ENCODE measurements at regions not wholly inside any gene's neighbourhood (a gene's known extent, or its start where the extent isn't known, plus 50 kb on each side); places are given as distances from the start of the nearest gene placed in this dataset.

DNA sequence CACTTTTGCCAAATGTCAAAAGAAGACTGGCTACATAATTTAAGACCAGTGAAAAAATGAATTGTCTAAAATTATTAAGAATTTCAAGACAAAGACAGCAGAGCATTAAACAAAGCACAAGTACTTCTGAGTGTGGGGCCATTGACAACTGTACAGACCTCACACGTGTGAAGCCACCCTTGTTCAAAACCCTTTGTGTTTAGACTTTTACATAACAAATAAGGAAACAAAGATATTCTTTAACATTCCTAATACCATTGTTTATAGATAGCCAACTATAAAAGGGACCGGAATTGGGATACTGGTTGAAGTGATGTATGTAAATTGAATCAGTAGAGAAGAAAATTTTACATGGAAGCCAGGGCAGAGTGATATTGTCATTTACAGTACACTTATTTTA lies 624.2 kb downstream of the PCDH18 start:
- H3K27ac Mint-ChIP-seq, result no peak overlapping the region
- WGBS (ENCODE audit: insufficient coverage), result no CpG with 5 or more reads among the region's 2 CpGs
- CTCF ChIA-PET, result no interaction called here

DNA sequence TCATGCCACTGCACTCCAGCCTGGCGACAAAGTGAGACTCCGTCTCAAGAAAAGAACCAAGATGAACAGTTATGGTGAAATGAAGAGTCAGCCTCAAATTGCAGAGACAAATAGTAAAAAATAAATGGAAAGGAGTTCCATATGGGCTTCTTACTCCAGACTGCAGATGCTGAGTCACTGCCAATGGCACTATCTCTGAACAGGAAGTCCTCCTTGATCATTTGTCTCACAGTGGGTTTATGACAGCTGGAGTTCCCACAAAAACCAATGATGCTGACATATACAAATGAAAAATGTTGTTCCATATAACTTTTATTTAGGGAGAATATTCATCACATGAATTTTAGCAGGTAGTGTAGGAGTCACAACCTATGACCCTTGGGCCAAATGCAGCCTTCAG lies 631.6 kb downstream of the PCDH18 start:
- ChIA-PET CTCF (no interaction called here), POLR2A (no interaction called here)
- Mint-ChIP-seq H3K27me3 (no peaks in the 10 kb centered on the region), H3K4me1 (no peaks in the 10 kb centered on the region), H3K9me3 (ENCODE audit: insufficient read depth) (peaks cover 2% of the 10 kb centered on the region), H3K27ac (no peak overlapping the region), H3K4me3 (no peak overlapping the region)
- no peaks in the 10 kb centered on the region for H3K27me3 ChIP-seq (replicated peaks in 1 of 4; ENCODE audit: control extremely low read depth in 1 of 4, control insufficient read depth in 3 of 4, insufficient read depth in 4 of 4, low read length in 3 of 4)
- H3K4me3 ChIP-seq (ENCODE audit: control extremely low read depth in 1 of 5, extremely low read depth in 1 of 5, insufficient read depth in 1 of 5, low read depth in 2 of 5, low read length in 4 of 5), result no peak overlapping the region
- DNase-seq (no peak), ATAC-seq (ENCODE audit: low read depth) (no peak)
- WGBS (ENCODE audit: insufficient coverage), result 75% methylated on average over 2 of the region's 2 CpGs
- intact Hi-C loops (cut with micrococcal nuclease), result no loop called here
- H3K9ac ChIP-seq (ENCODE audit: low read length), result no peak overlapping the region
- TF ChIP-seq, protein P1, sequence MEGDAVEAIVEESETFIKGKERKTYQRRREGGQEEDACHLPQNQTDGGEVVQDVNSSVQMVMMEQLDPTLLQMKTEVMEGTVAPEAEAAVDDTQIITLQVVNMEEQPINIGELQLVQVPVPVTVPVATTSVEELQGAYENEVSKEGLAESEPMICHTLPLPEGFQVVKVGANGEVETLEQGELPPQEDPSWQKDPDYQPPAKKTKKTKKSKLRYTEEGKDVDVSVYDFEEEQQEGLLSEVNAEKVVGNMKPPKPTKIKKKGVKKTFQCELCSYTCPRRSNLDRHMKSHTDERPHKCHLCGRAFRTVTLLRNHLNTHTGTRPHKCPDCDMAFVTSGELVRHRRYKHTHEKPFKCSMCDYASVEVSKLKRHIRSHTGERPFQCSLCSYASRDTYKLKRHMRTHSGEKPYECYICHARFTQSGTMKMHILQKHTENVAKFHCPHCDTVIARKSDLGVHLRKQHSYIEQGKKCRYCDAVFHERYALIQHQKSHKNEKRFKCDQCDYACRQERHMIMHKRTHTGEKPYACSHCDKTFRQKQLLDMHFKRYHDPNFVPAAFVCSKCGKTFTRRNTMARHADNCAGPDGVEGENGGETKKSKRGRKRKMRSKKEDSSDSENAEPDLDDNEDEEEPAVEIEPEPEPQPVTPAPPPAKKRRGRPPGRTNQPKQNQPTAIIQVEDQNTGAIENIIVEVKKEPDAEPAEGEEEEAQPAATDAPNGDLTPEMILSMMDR (IDR thresholded peaks at IDR 0.05), result no peak
- TF ChIP-seq EZH2 (IDR thresholded peaks at IDR 0.05; ENCODE audit: borderline replicate concordance, insufficient read depth, low read depth, low read length, poor library complexity, severe bottlenecking), result no peak
- no peak overlapping the region for H2AFZ ChIP-seq (ENCODE audit: insufficient read depth, low read depth, low read length, poor library complexity, severe bottlenecking)
- no peaks in the 10 kb centered on the region for H3K9me3 ChIP-seq (ENCODE audit: control extremely low read depth in 1 of 3, control insufficient read depth in 2 of 3, insufficient read depth in 1 of 3, low read length in 2 of 3)
- no peaks in the 10 kb centered on the region for H3K36me3 ChIP-seq (replicated peaks in 1 of 2; ENCODE audit: control extremely low read depth in 1 of 2, control insufficient read depth in 1 of 2, extremely low read depth in 1 of 2, insufficient read depth in 2 of 2, low read length in 1 of 2)
- no peak overlapping the region for H3K27ac ChIP-seq (ENCODE audit: low read length in 2 of 2)
- no peak overlapping the region for H3K4me2 ChIP-seq (replicated peaks; ENCODE audit: low read depth, low read length, poor library complexity, severe bottlenecking)
- no peaks in the 10 kb centered on the region for H4K20me1 ChIP-seq (ENCODE audit: control insufficient read depth, insufficient read depth, low read length, poor library complexity, severe bottlenecking)
- no peaks in the 10 kb centered on the region for H3K79me2 ChIP-seq (ENCODE audit: control insufficient read depth, insufficient read depth, low read length)
- H3K4me1 ChIP-seq (ENCODE audit: control insufficient read depth in 2 of 2, insufficient read depth in 2 of 2, low read length in 2 of 2), result no peaks in the 10 kb centered on the region

More for the DNA sequence above, 624.2 kb downstream of the PCDH18 start:
- H3K4me1 Mint-ChIP-seq, result no peaks in the 10 kb centered on the region
- intact Hi-C loops (cut with micrococcal nuclease), result no loop called here
- Histone ChIP-seq H2AFZ (ENCODE audit: insufficient read depth, low read depth, low read length, poor library complexity, severe bottlenecking) (no peak overlapping the region), H4K20me1 (ENCODE audit: control insufficient read depth, insufficient read depth, low read length, poor library complexity, severe bottlenecking) (no peaks in the 10 kb centered on the region), H3K27me3 (replicated peaks in 1 of 4; ENCODE audit: control extremely low read depth in 1 of 4, control insufficient read depth in 3 of 4, insufficient read depth in 4 of 4, low read length in 3 of 4) (no peaks in the 10 kb centered on the region), H3K9ac (ENCODE audit: low read length) (no peak overlapping the region), H3K9me3 (ENCODE audit: control extremely low read depth in 1 of 3, control insufficient read depth in 2 of 3, insufficient read depth in 1 of 3, low read length in 2 of 3) (no peaks in the 10 kb centered on the region), H3K27ac (ENCODE audit: low read length in 2 of 2) (no peak overlapping the region), H3K36me3 (replicated peaks in 1 of 2; ENCODE audit: control extremely low read depth in 1 of 2, control insufficient read depth in 1 of 2, extremely low read depth in 1 of 2, insufficient read depth in 2 of 2, low read length in 1 of 2) (no peaks in the 10 kb centered on the region), H3K4me2 (replicated peaks; ENCODE audit: low read depth, low read length, poor library complexity, severe bottlenecking) (no peak overlapping the region), H3K4me3 (ENCODE audit: control extremely low read depth in 1 of 5, extremely low read depth in 1 of 5, insufficient read depth in 1 of 5, low read depth in 2 of 5, low read length in 4 of 5) (no peak overlapping the region), H3K79me2 (ENCODE audit: control insufficient read depth, insufficient read depth, low read length) (no peaks in the 10 kb centered on the region), H3K4me1 (ENCODE audit: control insufficient read depth in 2 of 2, insufficient read depth in 2 of 2, low read length in 2 of 2) (no peaks in the 10 kb centered on the region)
- TF ChIP-seq, protein P1 (IDR thresholded peaks at IDR 0.05), result no peak
- TF ChIP-seq EZH2 (IDR thresholded peaks at IDR 0.05; ENCODE audit: borderline replicate concordance, insufficient read depth, low read depth, low read length, poor library complexity, severe bottlenecking), result no peak
- DNase-seq (no peak), ATAC-seq (ENCODE audit: low read depth) (no peak)
- H3K9me3 Mint-ChIP-seq (ENCODE audit: insufficient read depth), result peaks cover 3% of the 10 kb centered on the region
- no peak overlapping the region for H3K4me3 Mint-ChIP-seq
- POLR2A ChIA-PET, result no interaction called here
- H3K27me3 Mint-ChIP-seq, result no peaks in the 10 kb centered on the region
